ENCODE measurements at regions not wholly inside any gene's neighbourhood (a gene's known extent, or its start where the extent isn't known, plus 50 kb on each side); places are given as distances from the start of the nearest gene placed in this dataset.
"Not testable (repeated sequence)": the region's sequence is repeated elsewhere in the genome, so short reads cannot be mapped to it uniquely, and the experiment has no call there.

DNA sequence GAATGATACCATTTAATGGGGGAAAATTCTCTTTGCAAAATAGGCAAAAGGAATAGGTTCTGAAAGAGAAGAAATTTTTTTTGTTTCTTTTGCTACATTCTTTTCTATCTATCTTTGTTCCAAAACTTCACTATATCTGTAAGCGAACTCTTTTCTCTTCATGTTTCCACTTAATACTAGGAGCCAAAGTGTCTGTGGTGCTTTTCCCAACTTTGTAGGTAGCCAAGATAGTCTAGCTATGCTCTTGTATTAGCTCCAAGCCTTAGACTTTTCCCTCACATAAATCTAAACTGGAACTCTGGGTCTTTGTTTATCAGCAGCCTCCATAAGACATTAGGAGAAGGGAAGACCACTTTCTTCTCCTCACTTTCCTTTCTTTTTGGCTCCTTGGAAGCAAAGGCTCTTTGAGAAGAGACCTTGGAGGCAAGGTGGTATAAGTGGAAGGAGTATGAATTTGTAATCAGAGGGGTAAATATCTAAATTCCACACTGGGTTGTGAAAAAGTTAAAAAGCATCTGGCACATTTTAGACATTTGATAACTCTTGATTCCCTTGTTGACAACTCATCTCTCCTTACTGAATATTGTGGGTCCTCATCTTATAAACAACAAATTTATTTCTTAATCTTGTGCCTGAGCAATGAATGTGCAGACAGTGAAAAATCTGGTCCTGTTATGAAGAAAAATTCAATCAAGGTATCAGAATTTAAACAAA lies 130.0 kb downstream of the EHF start:
- no peak for DNase-seq

DNA sequence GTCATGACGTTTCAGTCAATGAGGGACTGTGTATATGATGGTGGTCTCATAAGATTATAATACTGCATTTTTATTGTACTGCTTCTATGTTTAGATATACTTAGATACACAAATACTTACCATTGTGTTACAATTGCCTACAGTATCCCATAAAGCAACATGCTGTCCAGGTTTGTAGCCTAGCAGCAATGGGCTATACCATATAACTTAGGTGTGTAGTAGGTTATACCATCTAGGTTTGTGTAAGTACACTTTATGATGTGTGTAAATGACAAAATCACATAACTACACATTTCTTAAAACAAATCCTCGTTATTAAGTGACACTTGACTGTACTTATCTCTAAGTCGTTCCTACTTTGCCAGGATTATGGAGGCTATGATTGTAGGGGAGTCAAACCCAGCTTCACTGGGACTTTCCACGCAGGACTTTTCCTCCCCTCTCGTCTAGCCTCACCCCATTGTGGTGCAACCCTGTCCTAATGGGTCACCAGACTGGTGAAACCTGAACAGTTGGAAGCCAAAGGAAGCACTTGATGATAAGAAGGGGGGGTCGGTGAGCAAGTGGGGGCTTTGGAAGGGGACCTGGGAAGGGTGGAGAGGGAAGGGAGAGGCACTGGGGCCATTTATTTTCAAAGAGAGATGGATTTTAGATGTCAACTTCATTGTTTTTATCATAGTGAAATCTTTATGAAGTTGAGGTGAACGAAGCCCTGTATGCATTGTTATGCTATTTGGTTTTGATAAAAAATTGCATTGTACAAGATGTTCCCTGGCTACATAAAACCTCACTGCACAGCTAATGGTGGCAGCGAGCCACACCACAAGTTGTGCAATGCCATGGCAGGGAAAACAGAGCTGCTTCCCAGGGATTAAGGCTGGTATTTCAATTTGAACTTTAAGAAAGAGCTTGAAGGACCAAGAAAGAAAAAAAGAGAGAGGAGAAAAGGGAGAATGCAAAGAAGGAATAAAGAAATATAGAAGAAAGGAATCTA lies 129.1 kb downstream of the EHF start:
- DNase-seq: no peak

DNA sequence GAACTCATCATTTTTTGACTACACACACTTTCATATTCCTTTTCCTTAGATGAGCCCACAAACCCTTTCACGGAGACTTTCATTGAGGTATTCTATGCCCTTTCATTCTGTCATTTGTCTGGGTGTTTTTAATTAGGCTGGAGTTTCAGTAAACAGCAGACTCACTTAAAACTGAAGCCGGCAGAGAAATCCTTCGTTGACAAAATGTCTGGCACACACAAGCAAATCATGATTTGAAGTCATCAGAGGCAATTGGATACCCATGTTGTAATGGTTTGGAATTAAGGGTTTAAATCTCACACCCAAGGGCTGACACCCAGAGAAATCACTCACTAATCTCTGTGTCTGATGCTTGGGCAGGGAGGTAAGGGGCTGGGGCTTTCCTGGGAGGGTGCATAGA lies 127.1 kb downstream of the EHF start:
- no peak for DNase-seq

DNA sequence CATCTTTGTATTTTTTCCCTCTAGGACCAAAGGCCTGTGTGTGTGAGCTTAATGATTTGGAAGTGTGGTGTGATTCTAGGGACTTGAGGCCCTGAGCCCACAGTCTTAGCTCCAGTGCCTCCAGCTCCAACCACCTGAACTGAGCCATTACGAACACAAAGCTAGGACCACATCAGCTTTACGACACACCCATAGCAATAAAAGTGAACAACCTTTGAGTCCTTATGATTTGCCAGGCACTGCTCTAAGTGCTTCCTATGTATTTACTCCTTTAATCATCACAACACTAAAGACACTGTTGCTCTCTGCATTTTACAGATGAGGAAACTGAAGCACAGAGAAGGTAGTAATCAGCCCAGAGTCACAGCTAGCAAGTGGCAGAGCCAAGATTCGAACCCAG lies 126.4 kb downstream of the EHF start:
- DNase-seq: no peak

DNA sequence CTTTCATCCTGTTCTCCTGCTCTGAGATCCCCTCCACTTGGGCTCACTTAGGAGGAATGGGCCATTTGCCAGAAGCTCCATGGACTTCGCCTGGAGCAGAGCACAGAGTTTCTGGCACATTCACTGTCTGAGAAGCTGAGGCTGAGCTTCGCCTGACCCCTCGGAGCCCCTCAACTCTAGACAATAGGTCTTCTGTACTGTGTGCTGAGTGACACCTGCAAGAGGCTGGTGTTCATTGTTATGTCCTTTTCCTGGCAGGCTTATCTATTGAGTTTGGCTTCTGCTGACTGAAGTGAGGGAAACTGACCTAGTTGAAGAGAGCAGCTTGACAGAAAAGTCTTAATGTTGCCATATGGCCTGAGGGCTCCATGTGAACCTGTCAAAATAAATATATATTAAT lies 124.3 kb downstream of the EHF start:
- no peak for DNase-seq

DNA sequence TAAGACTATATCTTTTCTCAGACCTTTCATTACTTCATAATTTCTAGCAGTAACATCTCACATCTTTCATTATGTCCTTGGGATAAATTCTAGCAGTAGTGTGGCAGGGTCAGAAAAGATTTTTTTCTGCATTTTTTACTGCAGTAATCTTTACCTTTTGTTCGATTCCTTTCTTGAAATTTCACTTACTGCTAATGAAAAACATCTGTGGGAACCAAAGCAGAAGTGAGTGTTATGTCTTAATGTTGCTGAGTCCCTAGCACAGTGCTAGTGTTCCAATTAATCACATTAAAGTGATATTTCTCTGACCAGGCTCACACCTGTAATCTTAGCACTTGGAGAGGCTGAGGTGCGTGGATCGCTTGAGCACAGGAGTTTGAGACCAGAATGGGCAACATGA lies 123.6 kb downstream of the EHF start:
- no peak for DNase-seq

DNA sequence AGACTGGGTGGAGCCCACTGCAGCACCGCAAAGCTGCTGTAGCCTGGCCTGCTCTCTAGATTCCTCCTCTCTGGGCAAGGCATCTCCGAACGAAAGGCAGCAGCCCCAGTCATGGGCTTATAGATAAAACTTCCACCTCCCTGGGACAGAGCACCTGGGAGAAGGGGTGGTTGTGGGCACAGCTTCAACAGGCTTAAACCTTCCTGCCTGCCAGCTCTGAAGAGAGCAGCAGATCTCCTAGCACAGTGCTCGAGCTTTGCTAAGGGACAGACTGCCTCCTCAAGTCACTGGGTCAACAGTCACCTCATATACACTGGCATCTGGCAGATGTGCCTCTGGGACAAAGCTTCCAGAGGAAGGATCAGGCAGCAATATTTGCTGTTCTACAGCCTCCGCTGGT lies 117.3 kb downstream of the EHF start:
- DNase-seq: no peak

- DNase-seq: no peak
These were observed 111.9 kb downstream of the EHF start for GRCh38 chr11:34732831-34733230.

DNA sequence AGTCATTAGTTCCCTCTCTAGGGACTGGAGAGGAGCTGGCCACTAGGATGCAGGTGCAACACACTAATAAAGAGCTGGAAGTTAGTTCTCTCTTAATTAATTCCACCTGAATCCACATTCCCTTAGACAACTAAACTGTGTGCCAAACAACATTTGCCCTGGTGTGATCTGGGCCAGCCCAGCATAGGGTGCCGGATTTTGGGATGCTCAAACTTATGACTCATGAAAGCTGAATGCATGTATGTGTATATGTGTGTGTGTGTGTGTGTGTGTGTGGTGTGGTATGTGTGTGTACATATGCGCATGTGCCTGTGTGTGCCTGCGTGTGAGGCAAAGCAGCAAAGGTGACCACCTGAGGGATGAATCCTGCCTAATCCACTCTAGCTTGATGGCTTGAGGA lies 110.7 kb downstream of the EHF start:
- DNase-seq: no peak

- no peak for DNase-seq
These were observed 109.8 kb downstream of the EHF start for GRCh38 chr11:34730544-34731295.

GRCh38 chr11:34728609-34729008 lies 107.7 kb downstream of the EHF start:
- no peak for DNase-seq

DNA sequence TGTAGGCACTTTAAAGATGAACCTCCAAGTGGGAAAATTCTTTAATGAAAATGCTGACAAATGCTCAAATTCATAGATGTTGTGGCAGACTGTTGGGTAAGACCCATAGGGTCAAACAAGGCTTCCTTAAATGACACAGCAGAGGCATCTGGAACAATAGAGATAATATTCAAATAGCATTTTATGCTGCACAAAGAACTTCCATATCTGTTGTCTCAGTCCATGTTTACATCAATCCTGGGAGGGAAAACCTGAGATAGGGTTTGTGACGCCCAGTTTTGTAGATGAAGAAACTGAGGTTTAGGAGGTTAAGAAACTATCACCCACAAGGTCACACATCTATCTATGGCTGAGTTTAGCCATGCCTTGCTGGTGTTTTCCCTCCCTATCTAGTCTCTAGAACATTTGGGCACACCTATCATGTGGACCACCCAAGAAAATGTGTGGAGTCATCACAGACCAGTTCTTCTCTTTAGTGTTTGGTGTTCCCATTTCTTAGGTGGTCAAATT lies 106.4 kb downstream of the EHF start:
- DNase-seq: no peak

GRCh38 chr11:34724973-34725372 lies 104.1 kb downstream of the EHF start:
- DNase-seq: no peak

DNA sequence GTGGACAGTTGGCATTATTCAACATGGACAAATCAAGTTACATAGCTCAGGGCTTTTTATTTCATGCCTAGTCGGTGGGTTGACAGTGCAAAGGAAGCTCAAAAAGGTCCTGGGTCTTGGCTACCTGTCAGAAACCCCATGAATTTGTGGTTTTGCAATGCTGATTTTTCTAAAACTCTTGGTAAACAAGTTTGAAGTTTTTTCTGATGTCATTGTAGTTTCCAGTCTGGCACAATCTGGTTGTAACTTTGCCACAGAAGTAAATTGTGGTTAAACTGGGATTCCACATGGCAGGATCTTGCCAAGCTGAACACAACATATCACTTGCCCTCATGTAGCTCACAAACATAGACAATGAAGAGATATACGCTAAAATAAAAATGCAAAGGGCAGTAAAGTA lies 100.8 kb downstream of the EHF start:
- no peak for DNase-seq

- no peak for DNase-seq
These were observed 98.5 kb downstream of the EHF start for GRCh38 chr11:34719303-34719848.

DNA sequence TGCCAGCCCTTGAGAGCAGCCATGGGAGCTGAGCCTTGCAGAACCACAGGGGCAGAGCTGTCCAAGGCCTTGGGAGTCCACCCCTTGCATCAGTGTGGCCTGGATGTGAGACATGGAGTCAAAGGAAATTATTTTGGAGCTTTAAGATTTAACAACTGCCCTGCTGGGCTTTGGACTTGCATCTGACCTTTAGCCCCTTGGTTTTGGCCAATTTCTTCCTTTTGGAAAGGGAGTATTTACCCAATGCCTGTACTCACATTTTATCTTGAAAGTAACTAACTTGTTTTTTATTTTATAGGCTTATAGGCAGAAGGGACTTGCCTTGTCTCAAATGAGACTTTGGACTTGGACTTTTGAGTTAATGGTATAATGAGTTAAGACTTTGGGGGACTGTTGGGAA lies 92.7 kb downstream of the EHF start:
- DNase-seq: not testable (repeated sequence)
